ENCODE measurements at regions not wholly inside any gene's neighbourhood (a gene's known extent, or its start where the extent isn't known, plus 50 kb on each side); places are given as distances from the start of the nearest gene placed in this dataset.

DNA sequence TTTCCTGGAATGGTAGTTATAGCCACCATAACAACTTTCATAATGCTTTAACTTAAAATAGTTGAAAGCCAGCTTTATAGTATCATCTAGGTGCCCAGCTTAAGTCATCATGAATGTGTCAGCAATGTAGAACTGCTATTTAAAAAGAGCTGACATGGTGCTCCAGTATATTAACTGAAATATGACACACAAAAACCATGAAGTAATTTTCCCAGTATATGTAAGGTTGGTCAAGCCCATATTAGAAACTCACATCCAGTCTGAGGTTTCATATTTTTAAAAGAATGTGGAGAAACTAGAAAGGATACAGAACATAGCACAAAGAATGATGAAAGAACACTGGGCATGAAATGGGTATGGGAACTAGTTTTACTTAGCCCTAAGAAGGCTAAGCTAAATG, 121.3 kb upstream of the KRAS start:
- ChIA-PET POLR2A (no interaction called here), CTCF (no interaction called here)
- no peak overlapping the region for H3K4me3 ChIP-seq (ENCODE audit: low read depth, low read length)
- no peaks in the 10 kb centered on the region for H3K9me3 ChIP-seq (ENCODE audit: control insufficient read depth, insufficient read depth, low read depth, low read length)
- no peaks in the 10 kb centered on the region for H3K4me1 ChIP-seq (ENCODE audit: control insufficient read depth, insufficient read depth, low read length)
- no peak overlapping the region for H3K27ac ChIP-seq (ENCODE audit: extremely low read depth, low read depth, low read length)
- TF ChIP-seq HOXC10 (CRISPR knock-in tag; IDR thresholded peaks at IDR 0.05) (no peak), YY2 (tag by site-specific recombination; IDR thresholded peaks at IDR 0.05) (no peak), FEZF1 (tag by site-specific recombination; IDR thresholded peaks at IDR 0.05) (no peak), ZNF658 (tag by site-specific recombination; IDR thresholded peaks at IDR 0.05) (no peak), KLF7 (tag by site-specific recombination; IDR thresholded peaks at IDR 0.05; ENCODE audit: borderline replicate concordance) (no peak), ZNF341 (tag by site-specific recombination; IDR thresholded peaks at IDR 0.05; ENCODE audit: low read depth) (no peak), BCL11B (tag by site-specific recombination; IDR thresholded peaks at IDR 0.05; ENCODE audit: low read depth) (no peak), KLF1 (tag by site-specific recombination; IDR thresholded peaks at IDR 0.05) (no peak), ZNF792 (tag by site-specific recombination; IDR thresholded peaks at IDR 0.05) (no peak), ZNF654 (tag by site-specific recombination; IDR thresholded peaks at IDR 0.05; ENCODE audit: low read depth) (no peak), ZNF791 (tag by site-specific recombination; IDR thresholded peaks at IDR 0.05) (no peak), HOXD13 (CRISPR knock-in tag; IDR thresholded peaks at IDR 0.05; ENCODE audit: borderline replicate concordance) (no peak), ZNF24 (tag by site-specific recombination; IDR thresholded peaks at IDR 0.05) (no peak), ZNF211 (tag by site-specific recombination; IDR thresholded peaks at IDR 0.05; ENCODE audit: low read depth) (no peak)
- TF ChIP-seq, protein P1, sequence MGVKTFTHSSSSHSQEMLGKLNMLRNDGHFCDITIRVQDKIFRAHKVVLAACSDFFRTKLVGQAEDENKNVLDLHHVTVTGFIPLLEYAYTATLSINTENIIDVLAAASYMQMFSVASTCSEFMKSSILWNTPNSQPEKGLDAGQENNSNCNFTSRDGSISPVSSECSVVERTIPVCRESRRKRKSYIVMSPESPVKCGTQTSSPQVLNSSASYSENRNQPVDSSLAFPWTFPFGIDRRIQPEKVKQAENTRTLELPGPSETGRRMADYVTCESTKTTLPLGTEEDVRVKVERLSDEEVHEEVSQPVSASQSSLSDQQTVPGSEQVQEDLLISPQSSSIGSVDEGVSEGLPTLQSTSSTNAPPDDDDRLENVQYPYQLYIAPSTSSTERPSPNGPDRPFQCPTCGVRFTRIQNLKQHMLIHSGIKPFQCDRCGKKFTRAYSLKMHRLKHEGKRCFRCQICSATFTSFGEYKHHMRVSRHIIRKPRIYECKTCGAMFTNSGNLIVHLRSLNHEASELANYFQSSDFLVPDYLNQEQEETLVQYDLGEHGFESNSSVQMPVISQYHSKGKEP (tag by site-specific recombination; IDR thresholded peaks at IDR 0.05): no peak
- TF ChIP-seq, protein P2, sequence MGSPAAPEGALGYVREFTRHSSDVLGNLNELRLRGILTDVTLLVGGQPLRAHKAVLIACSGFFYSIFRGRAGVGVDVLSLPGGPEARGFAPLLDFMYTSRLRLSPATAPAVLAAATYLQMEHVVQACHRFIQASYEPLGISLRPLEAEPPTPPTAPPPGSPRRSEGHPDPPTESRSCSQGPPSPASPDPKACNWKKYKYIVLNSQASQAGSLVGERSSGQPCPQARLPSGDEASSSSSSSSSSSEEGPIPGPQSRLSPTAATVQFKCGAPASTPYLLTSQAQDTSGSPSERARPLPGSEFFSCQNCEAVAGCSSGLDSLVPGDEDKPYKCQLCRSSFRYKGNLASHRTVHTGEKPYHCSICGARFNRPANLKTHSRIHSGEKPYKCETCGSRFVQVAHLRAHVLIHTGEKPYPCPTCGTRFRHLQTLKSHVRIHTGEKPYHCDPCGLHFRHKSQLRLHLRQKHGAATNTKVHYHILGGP (tag by site-specific recombination; IDR thresholded peaks at IDR 0.05): no peak
- no peaks in the 10 kb centered on the region for H3K36me3 ChIP-seq (ENCODE audit: control insufficient read depth in 2 of 2, insufficient read depth in 1 of 2, low read length in 2 of 2)

DNA sequence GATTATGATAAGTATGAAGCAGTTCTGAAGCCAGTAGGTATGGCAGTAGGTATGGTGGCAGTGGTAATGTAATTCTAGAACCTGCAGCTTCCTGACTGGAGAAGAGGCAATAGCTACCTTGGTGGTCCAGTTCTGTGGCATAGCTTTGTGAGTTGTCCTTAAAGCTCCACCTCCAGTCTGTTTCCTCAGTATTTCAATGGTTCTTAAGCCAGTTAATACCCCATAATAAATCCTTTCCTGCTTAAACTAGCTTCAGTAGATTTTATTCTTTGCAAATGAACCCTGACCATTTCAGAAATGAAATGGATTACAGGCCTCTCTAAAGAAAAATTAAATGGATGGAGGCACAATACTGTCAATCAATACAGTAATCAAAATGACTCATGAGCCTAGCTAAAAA, 117.8 kb upstream of the KRAS start:
- no peaks in the 10 kb centered on the region for H3K36me3 ChIP-seq (ENCODE audit: control insufficient read depth in 2 of 2, insufficient read depth in 1 of 2, low read length in 2 of 2)
- H3K4me1 ChIP-seq (ENCODE audit: control insufficient read depth, insufficient read depth, low read length): peaks cover 6% of the 10 kb centered on the region
- ChIA-PET POLR2A (no interaction called here), CTCF (no interaction called here)
- no peak overlapping the region for H3K4me3 ChIP-seq (ENCODE audit: low read depth, low read length)
- TF ChIP-seq KLF1 (tag by site-specific recombination; IDR thresholded peaks at IDR 0.05): no peak
- no peak for TF ChIP-seq ZNF416 (tag by site-specific recombination; IDR thresholded peaks at IDR 0.05)
- no peaks in the 10 kb centered on the region for H3K9me3 ChIP-seq (ENCODE audit: control insufficient read depth, insufficient read depth, low read depth, low read length)
- no peak overlapping the region for H3K27ac ChIP-seq (ENCODE audit: extremely low read depth, low read depth, low read length)

DNA sequence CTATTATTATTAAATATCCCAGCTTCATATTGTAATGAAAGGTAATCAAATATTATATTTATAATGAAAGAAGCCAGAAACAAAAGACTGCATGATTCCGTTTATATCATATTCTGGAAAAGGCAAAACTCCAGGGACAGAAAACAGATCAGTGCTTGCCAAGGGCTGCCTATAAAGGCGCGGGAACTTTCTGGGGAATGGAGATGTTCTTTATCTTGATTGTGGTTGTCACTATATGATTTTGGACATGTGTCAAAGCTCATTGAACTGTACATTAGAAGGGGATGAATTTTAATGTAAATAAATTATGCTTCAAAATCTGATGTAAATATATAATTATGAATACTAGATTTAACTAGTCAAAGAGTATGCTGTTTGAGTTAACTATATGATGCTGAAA, 115.4 kb upstream of the KRAS start:
- ChIA-PET POLR2A (no interaction called here), CTCF (interaction anchor here (1.0 to 2.4 kb wide), 2 partner anchors 37 to 125 kb away, joined by 3 to 8 read pairs; no protein-coding TSS in a partner anchor)
- TF ChIP-seq ZNF366 (tag by site-specific recombination; conservative IDR thresholded peaks at IDR 0.05): no peak
- TF ChIP-seq ZNF169 (tag by site-specific recombination; IDR thresholded peaks at IDR 0.05): no peak
- TF ChIP-seq, protein P3, sequence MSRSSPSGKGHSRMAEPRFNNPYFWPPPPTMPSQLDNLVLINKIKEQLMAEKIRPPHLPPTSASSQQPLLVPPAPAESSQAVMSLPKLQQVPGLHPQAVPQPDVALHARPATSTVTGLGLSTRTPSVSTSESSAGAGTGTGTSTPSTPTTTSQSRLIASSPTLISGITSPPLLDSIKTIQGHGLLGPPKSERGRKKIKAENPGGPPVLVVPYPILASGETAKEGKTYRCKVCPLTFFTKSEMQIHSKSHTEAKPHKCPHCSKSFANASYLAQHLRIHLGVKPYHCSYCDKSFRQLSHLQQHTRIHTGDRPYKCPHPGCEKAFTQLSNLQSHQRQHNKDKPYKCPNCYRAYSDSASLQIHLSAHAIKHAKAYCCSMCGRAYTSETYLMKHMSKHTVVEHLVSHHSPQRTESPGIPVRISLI (tag by site-specific recombination; IDR thresholded peaks at IDR 0.05): no peak
- no peak for TF ChIP-seq ZNF239 (tag by site-specific recombination; IDR thresholded peaks at IDR 0.05)
- no peak for TF ChIP-seq ZBTB7A (tag by site-specific recombination; IDR thresholded peaks at IDR 0.05; ENCODE audit: low read depth)
- TF ChIP-seq, protein P4, sequence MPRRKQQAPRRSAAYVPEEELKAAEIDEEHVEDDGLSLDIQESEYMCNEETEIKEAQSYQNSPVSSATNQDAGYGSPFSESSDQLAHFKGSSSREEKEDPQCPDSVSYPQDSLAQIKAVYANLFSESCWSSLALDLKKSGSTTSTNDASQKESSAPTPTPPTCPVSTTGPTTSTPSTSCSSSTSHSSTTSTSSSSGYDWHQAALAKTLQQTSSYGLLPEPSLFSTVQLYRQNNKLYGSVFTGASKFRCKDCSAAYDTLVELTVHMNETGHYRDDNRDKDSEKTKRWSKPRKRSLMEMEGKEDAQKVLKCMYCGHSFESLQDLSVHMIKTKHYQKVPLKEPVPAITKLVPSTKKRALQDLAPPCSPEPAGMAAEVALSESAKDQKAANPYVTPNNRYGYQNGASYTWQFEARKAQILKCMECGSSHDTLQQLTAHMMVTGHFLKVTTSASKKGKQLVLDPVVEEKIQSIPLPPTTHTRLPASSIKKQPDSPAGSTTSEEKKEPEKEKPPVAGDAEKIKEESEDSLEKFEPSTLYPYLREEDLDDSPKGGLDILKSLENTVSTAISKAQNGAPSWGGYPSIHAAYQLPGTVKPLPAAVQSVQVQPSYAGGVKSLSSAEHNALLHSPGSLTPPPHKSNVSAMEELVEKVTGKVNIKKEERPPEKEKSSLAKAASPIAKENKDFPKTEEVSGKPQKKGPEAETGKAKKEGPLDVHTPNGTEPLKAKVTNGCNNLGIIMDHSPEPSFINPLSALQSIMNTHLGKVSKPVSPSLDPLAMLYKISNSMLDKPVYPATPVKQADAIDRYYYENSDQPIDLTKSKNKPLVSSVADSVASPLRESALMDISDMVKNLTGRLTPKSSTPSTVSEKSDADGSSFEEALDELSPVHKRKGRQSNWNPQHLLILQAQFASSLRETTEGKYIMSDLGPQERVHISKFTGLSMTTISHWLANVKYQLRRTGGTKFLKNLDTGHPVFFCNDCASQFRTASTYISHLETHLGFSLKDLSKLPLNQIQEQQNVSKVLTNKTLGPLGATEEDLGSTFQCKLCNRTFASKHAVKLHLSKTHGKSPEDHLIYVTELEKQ (tag by site-specific recombination; IDR thresholded peaks at IDR 0.05; ENCODE audit: borderline replicate concordance): no peak
- no peak for TF ChIP-seq YY1 (tag by site-specific recombination; IDR thresholded peaks at IDR 0.05)
- TF ChIP-seq ZNF223 (tag by site-specific recombination; IDR thresholded peaks at IDR 0.05): no peak
- no peak for TF ChIP-seq WT1 (tag by site-specific recombination; IDR thresholded peaks at IDR 0.05)
- no peak for TF ChIP-seq ZNF354C (tag by site-specific recombination; IDR thresholded peaks at IDR 0.05; ENCODE audit: borderline replicate concordance, low read depth)
- TF ChIP-seq ZNF747 (tag by site-specific recombination; IDR thresholded peaks at IDR 0.05): no peak

More for the DNA sequence above, 115.4 kb upstream of the KRAS start:
- H3K36me3 ChIP-seq (ENCODE audit: control insufficient read depth in 2 of 2, insufficient read depth in 1 of 2, low read length in 2 of 2): no peaks in the 10 kb centered on the region
- H3K4me1 ChIP-seq (ENCODE audit: control insufficient read depth, insufficient read depth, low read length): peaks cover 6% of the 10 kb centered on the region
- no peaks in the 10 kb centered on the region for H3K9me3 ChIP-seq (ENCODE audit: control insufficient read depth, insufficient read depth, low read depth, low read length)
- no peak overlapping the region for H3K4me3 ChIP-seq (ENCODE audit: low read depth, low read length)
- H3K27ac ChIP-seq (ENCODE audit: extremely low read depth, low read depth, low read length): no peak overlapping the region
